GM23338 (cell line): ENCODE measurements at regions not wholly inside any gene's neighbourhood (a gene's known extent, or its start where the extent isn't known, plus 50 kb on each side); places are given as distances from the start of the nearest gene placed in this dataset.

Source experiments
- ATAC-seq: fragments of 200-7000 bp; cut with Tn5 transposase; 3 replicates; pipeline ENCODE4 v1.9.1; 2020
- DNase-seq: peaks from one replicate; pipeline ENCODE4 v3.0.0-alpha.2; 2015; ENCODE audit warnings: low spot score
- H2AFZ ChIP-seq: fragments of 200-600 bp; sonication (generic); 2 replicates; pipeline ENCODE4 v1.8.0; 2016; ENCODE audit warnings: antibody characterized with exemption, mild to moderate bottlenecking, moderate library complexity
- H3F3A ChIP-seq: fragments of 200-600 bp; sonication (generic); replicated peaks from 2 replicates; pipeline ENCODE4 v1.8.0; 2017; ENCODE audit warnings: antibody characterized with exemption, mixed run types, low read depth
- H3K27ac ChIP-seq: fragments of 200-600 bp; sonication (generic); 2 replicates; pipeline ENCODE4 v1.6.1; 2016; ENCODE audit warnings: low read depth
- H3K27me3 ChIP-seq: fragments of 200-600 bp; sonication (generic); 2 replicates; pipeline ENCODE4 v1.8.0; 2016; ENCODE audit warnings: mild to moderate bottlenecking, mixed run types, moderate library complexity; ENCODE audit not compliant: insufficient read depth
- H3K36me3 ChIP-seq: fragments of 200-600 bp; sonication (generic); 2 replicates; pipeline ENCODE4 v1.8.0; 2016; ENCODE audit warnings: mild to moderate bottlenecking; ENCODE audit not compliant: insufficient read depth
- H3K4me1 ChIP-seq: fragments of 200-600 bp; sonication (generic); 2 replicates; pipeline ENCODE4 v1.8.0; 2016; ENCODE audit warnings: mild to moderate bottlenecking, moderate library complexity; ENCODE audit not compliant: insufficient read depth
- H3K4me2 ChIP-seq: fragments of 200-600 bp; sonication (generic); 2 replicates; pipeline ENCODE4 v1.7.1; 2017; ENCODE audit warnings: mixed run types
- H3K4me3 ChIP-seq: fragments of 200-600 bp; sonication (generic); 2 replicates; pipeline ENCODE4 v1.6.1; 2016; ENCODE audit warnings: mixed run types
- H3K79me2 ChIP-seq: fragments of 200-600 bp; sonication (generic); replicated peaks from 2 replicates; pipeline ENCODE4 v1.8.0; 2017; ENCODE audit warnings: mild to moderate bottlenecking; ENCODE audit not compliant: insufficient read depth
- H3K9me2 ChIP-seq: fragments of 200-600 bp; sonication (generic); 2 replicates; pipeline ENCODE4 v1.8.0; 2017; ENCODE audit not compliant: insufficient read depth
- H4K20me1 ChIP-seq: fragments of 200-600 bp; sonication (generic); replicated peaks from 2 replicates; pipeline ENCODE4 v1.8.0; 2017; ENCODE audit warnings: mild to moderate bottlenecking; ENCODE audit not compliant: insufficient read depth
- H3K27ac Mint-ChIP-seq: 2 replicates; pipeline ENCODE4 v1.8.0; 2020; ENCODE audit warnings: inconsistent platforms, mild to moderate bottlenecking, moderate library complexity, mixed read lengths
- H3K27me3 Mint-ChIP-seq: 3 replicates; pipeline ENCODE4 v1.8.0; 2022; ENCODE audit warnings: low read depth, mild to moderate bottlenecking, moderate library complexity, mixed read lengths, inconsistent platforms; ENCODE audit not compliant: insufficient read depth, poor library complexity
- H3K36me3 Mint-ChIP-seq: 3 replicates; pipeline ENCODE4 v1.8.0; 2021; ENCODE audit warnings: low read depth, mild to moderate bottlenecking, inconsistent platforms, moderate library complexity, mixed read lengths
- H3K4me1 Mint-ChIP-seq: 3 replicates; pipeline ENCODE4 v1.8.0; 2020; ENCODE audit warnings: mild to moderate bottlenecking, inconsistent platforms, mixed read lengths
- H3K4me3 Mint-ChIP-seq: 3 replicates; pipeline ENCODE4 v1.8.0; 2021; ENCODE audit warnings: moderate library complexity, mild to moderate bottlenecking, inconsistent platforms, mixed read lengths
- H3K9me3 Mint-ChIP-seq: 3 replicates; pipeline ENCODE4 v1.8.0; 2020; ENCODE audit warnings: moderate library complexity, mild to moderate bottlenecking, inconsistent platforms, mixed read lengths
- CREB1 ChIP-seq: fragments of 250-450 bp; sonication (Bioruptor Pico); IDR thresholded peaks from 2 replicates; pipeline ENCODE4 v1.5.0; 2020; ENCODE audit warnings: low read depth, mild to moderate bottlenecking, moderate library complexity
- EZH2 ChIP-seq: fragments of 200-600 bp; sonication (generic); IDR thresholded peaks from one replicate; pipeline ENCODE4 v1.8.0; 2017; ENCODE audit warnings: antibody characterized with exemption, mild to moderate bottlenecking, low read depth; ENCODE audit not compliant: unreplicated experiment
- JUNB ChIP-seq: IDR thresholded peaks from one replicate; pipeline ENCODE4 v1.6.1; 2016; ENCODE audit warnings: antibody characterized with exemption; ENCODE audit not compliant: unreplicated experiment
- NANOG ChIP-seq: IDR thresholded peaks from 2 replicates; pipeline ENCODE4 v1.6.1; 2016; ENCODE audit warnings: antibody characterized with exemption, borderline replicate concordance
- STAT1 ChIP-seq: IDR thresholded peaks from one replicate; pipeline ENCODE4 v1.6.1; 2016; ENCODE audit warnings: antibody characterized with exemption; ENCODE audit not compliant: unreplicated experiment
- ZNF114 ChIP-seq: fragments of 250-450 bp; sonication (Bioruptor Pico); IDR thresholded peaks from 2 replicates; pipeline ENCODE4 v1.5.0; 2020; ENCODE audit warnings: mild to moderate bottlenecking, moderate library complexity
- ZNF331 ChIP-seq: fragments of 250-450 bp; sonication (Bioruptor Pico); IDR thresholded peaks from 2 replicates; pipeline ENCODE4 v1.5.0; 2020; ENCODE audit warnings: low read depth, mild to moderate bottlenecking, moderate library complexity
- TF ChIP-seq, protein P1 (sequence below): fragments of 250-450 bp; sonication (Bioruptor Pico); IDR thresholded peaks from 2 replicates; pipeline ENCODE4 v1.5.0; 2020; ENCODE audit warnings: mild to moderate bottlenecking, moderate library complexity

DNA sequence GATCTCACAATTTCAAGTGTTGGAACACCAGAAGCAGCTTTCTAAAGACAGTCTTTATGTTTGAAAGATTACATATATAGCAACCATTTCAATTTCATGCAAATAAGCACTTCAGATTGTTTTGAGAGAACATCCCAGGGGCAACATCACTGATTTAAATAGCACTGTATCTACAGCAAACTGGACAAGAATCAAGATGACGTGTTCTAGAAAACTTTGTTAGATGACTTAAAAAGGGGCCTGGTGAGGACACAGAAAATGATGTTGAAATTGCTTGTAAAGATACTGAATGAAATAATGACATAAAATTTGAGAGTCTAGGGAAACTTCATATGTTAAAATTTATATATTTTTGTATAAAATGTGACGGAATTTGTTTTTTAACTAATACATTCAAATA, 277.1 kb downstream of the KLF12 start:
- H2AFZ ChIP-seq, result no peak overlapping the region
- no peak overlapping the region for H3K4me2 ChIP-seq
- H3K27me3 Mint-ChIP-seq, result no peaks in the 10 kb centered on the region
- H3K36me3 Mint-ChIP-seq, result 0 out of 3 replicates have a peak, but pooled peaks cover 3% of the 10 kb centered on the region
- DNase-seq (no peak), ATAC-seq (no peak)
- no peaks in the 10 kb centered on the region for H3F3A ChIP-seq
- H3K9me2 ChIP-seq, result no peaks in the 10 kb centered on the region
- no peaks in the 10 kb centered on the region for H3K79me2 ChIP-seq
- no peaks in the 10 kb centered on the region for H4K20me1 ChIP-seq
- no peak overlapping the region for H3K4me3 ChIP-seq
- H3K4me1 Mint-ChIP-seq, result peaks cover 28% of the 10 kb centered on the region
- H3K36me3 ChIP-seq, result no peaks in the 10 kb centered on the region
- H3K27ac ChIP-seq, result no peak overlapping the region
- H3K9me3 Mint-ChIP-seq, result no peaks in the 10 kb centered on the region
- no peak overlapping the region for H3K4me3 Mint-ChIP-seq
- no peak overlapping the region for H3K27ac Mint-ChIP-seq
- H3K4me1 ChIP-seq, result peaks cover 8% of the 10 kb centered on the region; the same call in 1 of the 2 replicates
- no peaks in the 10 kb centered on the region for H3K27me3 ChIP-seq
- no peak for TF ChIP-seq STAT1
- TF ChIP-seq JUNB, result no peak
- TF ChIP-seq EZH2, result no peak
- TF ChIP-seq, protein P1, sequence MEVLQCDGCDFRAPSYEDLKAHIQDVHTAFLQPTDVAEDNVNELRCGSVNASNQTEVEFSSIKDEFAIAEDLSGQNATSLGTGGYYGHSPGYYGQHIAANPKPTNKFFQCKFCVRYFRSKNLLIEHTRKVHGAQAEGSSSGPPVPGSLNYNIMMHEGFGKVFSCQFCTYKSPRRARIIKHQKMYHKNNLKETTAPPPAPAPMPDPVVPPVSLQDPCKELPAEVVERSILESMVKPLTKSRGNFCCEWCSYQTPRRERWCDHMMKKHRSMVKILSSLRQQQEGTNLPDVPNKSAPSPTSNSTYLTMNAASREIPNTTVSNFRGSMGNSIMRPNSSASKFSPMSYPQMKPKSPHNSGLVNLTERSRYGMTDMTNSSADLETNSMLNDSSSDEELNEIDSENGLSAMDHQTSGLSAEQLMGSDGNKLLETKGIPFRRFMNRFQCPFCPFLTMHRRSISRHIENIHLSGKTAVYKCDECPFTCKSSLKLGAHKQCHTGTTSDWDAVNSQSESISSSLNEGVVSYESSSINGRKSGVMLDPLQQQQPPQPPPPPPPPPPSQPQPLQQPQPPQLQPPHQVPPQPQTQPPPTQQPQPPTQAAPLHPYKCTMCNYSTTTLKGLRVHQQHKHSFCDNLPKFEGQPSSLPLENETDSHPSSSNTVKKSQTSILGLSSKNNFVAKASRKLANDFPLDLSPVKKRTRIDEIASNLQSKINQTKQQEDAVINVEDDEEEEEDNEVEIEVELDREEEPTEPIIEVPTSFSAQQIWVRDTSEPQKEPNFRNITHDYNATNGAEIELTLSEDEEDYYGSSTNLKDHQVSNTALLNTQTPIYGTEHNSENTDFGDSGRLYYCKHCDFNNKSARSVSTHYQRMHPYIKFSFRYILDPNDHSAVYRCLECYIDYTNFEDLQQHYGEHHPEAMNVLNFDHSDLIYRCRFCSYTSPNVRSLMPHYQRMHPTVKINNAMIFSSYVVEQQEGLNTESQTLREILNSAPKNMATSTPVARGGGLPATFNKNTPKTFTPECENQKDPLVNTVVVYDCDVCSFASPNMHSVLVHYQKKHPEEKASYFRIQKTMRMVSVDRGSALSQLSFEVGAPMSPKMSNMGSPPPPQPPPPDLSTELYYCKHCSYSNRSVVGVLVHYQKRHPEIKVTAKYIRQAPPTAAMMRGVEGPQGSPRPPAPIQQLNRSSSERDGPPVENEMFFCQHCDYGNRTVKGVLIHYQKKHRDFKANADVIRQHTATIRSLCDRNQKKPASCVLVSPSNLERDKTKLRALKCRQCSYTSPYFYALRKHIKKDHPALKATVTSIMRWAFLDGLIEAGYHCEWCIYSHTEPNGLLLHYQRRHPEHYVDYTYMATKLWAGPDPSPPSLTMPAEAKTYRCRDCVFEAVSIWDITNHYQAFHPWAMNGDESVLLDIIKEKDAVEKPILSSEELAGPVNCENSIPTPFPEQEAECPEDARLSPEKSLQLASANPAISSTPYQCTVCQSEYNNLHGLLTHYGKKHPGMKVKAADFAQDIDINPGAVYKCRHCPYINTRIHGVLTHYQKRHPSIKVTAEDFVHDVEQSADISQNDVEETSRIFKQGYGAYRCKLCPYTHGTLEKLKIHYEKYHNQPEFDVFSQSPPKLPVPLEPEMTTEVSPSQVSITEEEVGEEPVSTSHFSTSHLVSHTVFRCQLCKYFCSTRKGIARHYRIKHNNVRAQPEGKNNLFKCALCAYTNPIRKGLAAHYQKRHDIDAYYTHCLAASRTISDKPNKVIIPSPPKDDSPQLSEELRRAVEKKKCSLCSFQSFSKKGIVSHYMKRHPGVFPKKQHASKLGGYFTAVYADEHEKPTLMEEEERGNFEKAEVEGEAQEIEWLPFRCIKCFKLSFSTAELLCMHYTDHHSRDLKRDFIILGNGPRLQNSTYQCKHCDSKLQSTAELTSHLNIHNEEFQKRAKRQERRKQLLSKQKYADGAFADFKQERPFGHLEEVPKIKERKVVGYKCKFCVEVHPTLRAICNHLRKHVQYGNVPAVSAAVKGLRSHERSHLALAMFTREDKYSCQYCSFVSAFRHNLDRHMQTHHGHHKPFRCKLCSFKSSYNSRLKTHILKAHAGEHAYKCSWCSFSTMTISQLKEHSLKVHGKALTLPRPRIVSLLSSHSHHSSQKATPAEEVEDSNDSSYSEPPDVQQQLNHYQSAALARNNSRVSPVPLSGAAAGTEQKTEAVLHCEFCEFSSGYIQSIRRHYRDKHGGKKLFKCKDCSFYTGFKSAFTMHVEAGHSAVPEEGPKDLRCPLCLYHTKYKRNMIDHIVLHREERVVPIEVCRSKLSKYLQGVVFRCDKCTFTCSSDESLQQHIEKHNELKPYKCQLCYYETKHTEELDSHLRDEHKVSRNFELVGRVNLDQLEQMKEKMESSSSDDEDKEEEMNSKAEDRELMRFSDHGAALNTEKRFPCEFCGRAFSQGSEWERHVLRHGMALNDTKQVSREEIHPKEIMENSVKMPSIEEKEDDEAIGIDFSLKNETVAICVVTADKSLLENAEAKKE (CRISPR knock-in tag), result no peak
- TF ChIP-seq ZNF114 (CRISPR knock-in tag), result no peak
- TF ChIP-seq ZNF331 (CRISPR knock-in tag), result no peak

DNA sequence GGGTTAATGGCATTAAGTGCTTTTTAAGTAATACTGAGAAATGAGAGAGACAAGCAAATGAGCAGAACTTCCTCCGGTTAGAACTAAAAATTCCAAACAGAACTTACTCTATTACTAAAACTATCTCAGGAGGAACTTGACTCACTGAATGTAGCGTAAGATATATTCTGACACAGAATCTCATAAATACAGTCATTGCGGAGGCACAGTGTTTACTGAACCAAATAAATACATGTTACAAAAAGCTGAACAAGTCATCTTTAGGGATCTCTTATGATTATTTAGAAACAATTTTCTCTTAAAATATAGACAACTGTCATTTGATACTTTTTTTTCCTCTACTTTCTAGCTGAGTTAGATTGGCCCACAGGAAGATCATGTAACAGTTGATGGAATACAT, 283.1 kb downstream of the KLF12 start:
- no peaks in the 10 kb centered on the region for H3K9me3 Mint-ChIP-seq
- Histone ChIP-seq H3F3A (no peaks in the 10 kb centered on the region), H3K79me2 (no peaks in the 10 kb centered on the region), H3K9me2 (no peaks in the 10 kb centered on the region), H3K36me3 (no peaks in the 10 kb centered on the region), H3K27ac (no peak overlapping the region), H3K27me3 (no peaks in the 10 kb centered on the region), H3K4me3 (no peak overlapping the region), H4K20me1 (no peaks in the 10 kb centered on the region), H3K4me1 (peaks cover 16% of the 10 kb centered on the region), H3K4me2 (no peak overlapping the region), H2AFZ (no peak overlapping the region)
- DNase-seq, result no peak
- no peaks in the 10 kb centered on the region for H3K27me3 Mint-ChIP-seq
- no peak overlapping the region for H3K4me3 Mint-ChIP-seq
- H3K27ac Mint-ChIP-seq, result no peak overlapping the region; the same call in 1 of the 2 replicates
- H3K4me1 Mint-ChIP-seq, result peaks cover 21% of the 10 kb centered on the region
- ATAC-seq, result no peak
- H3K36me3 Mint-ChIP-seq, result 0 out of 3 replicates have a peak, but pooled peaks cover 3% of the 10 kb centered on the region
- no peak for TF ChIP-seq EZH2
- TF ChIP-seq ZNF331 (CRISPR knock-in tag), result no peak
- no peak for TF ChIP-seq NANOG
- TF ChIP-seq STAT1, result no peak
- TF ChIP-seq CREB1 (CRISPR knock-in tag), result no peak
